Hematopoietic multipotent progenitor cell treated with erythropoietin and hydrocortisone succinate and interleukin-3 and kit ligand, for 6 days (in vitro differentiated cells): ENCODE measurements at regions not wholly inside any gene's neighbourhood (a gene's known extent, or its start where the extent isn't known, plus 50 kb on each side); places are given as distances from the start of the nearest gene placed in this dataset.
"Not testable (repeated sequence)": the region's sequence is repeated elsewhere in the genome, so short reads cannot be mapped to it uniquely, and the experiment has no call there.

Experiments used
- DNase-seq: peaks from one replicate; pipeline ENCODE4 v3.0.0-alpha.2; 2015

DNA sequence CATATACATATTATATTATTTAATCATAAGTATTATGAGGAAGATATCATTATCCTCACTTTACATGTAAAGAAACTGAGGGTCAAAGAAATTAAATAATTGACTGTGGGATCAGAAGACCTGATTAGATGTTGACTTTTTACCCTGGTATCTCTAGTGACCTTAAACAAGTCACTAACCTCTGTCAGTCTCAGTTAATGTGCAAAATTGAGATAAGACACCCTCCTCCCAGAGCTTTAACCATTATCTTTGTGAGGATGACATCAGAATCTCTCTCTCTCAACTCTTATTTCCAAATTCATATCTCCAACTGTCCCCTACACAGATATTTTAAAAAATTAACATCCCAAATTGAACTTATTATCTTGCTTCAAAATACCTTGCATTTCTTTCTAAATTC lies 177.8 kb downstream of the KLHL28 start:
- peak; percentile 69 for DNase-seq

- peak; percentile 31 for DNase-seq
Observed at GRCh38 chr14:44782775-44783238, 178.9 kb downstream of the KLHL28 start.

- no peak for DNase-seq
Observed at GRCh38 chr14:44780989-44781388, 180.8 kb downstream of the KLHL28 start.

GRCh38 chr14:44778604-44779003 lies 183.1 kb downstream of the KLHL28 start:
- no peak for DNase-seq

GRCh38 chr14:44777584-44777983 lies 184.2 kb downstream of the KLHL28 start:
- no peak for DNase-seq

GRCh38 chr14:44775248-44775647 lies 186.5 kb downstream of the KLHL28 start:
- DNase-seq: no peak

DNA sequence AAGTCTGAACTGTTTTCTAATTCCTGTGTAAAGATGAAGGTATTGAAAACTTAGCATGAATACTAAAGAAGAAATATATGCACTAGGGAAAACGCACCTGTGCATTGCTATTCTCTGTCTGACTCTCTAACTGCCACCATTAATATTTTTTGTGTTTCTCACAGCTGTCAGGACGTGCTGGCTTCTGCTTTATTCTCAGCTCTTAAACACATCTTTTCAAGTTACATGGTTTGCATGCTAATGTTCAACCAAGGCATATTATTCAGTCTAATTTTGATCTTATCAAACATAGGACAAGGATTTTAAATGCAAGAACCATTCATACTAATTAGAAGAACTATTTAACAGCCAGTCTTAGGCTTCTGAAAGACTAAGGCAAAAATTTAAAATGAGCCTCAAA lies 187.4 kb downstream of the KLHL28 start:
- no peak for DNase-seq

DNA sequence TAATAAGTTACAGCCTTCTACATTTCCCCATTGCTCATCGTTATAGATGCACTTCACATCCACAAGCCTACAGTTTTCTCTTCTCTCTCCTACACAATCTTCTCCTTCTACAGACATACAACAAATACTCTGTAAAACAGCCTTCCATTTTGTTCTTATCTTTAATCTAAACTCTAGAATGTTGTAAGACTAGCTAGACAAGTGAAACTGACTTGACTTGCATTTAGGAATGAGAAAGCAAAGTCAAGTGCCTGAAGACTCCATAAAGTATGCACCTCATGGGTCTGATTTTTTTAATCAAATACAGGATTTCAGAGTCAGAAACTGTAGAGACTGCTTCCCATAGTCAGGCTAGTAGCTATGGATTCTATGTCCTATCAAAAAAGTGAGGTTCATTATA lies 190.3 kb downstream of the KLHL28 start:
- DNase-seq: no peak

GRCh38 chr14:44770201-44770600 lies 191.5 kb downstream of the KLHL28 start:
- no peak for DNase-seq

GRCh38 chr14:44768935-44769334 lies 192.8 kb downstream of the KLHL28 start:
- DNase-seq: no peak

GRCh38 chr14:44767646-44768173 lies 194.0 kb downstream of the KLHL28 start:
- no peak for DNase-seq

GRCh38 chr14:44766285-44766684 lies 195.5 kb downstream of the KLHL28 start:
- DNase-seq: no peak

DNA sequence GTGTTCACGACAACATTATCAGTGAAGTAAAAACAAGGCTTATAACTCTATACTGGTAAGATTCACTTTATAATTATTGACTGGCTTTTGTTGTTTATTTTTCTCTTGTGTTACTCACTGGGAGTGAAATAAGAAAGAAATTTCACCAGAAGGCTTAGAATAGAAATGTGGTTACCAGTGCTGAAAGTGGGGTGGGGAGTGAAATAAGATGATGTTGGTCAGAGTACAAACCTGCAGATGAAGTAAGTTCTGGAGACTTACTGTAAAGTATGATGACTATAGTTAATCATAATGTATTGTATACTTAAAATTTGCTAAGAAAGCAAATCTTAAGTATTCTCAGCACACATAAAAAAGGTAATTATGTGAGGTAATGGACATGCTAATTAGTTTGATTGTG lies 198.4 kb downstream of the KLHL28 start:
- no peak for DNase-seq

DNA sequence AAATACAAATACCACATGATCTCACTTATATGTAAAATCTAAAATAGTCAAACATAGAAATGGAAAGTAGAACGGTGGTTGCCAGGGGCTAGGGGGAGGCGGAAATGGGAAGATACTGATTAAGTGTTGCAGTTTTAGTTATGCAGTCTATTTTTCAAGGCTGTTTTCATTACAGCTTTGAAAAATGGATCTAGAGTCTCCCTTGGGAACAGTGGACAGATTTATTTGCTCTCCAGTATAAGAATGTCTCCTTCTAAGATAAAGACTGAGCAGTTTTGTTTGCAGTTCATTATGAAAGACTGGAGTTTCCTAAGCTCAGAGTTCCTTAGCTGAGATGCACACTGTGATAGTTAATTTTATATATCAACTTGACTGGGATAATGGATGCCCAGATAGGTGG lies 202.5 kb downstream of the KLHL28 start:
- no peak for DNase-seq

DNA sequence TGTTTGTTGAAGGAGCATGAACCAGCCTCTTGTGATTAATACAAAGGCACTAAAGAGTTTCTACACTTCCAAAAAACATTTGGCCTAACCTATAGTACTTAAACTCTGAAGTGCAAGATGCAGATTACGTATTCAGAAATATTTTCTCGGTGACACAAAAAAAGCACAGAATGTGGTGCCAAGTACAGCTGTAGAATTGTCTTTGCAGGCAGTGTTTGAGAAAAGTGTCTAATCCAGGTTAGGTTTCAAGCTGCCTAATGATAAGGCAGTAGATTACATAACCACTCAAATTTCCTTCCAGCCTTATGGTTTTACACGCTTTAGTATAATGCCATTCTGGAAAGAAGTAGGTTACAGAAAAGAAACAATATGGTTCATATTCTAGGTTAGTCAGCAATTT lies 205.2 kb downstream of the KLHL28 start:
- no peak for DNase-seq

DNA sequence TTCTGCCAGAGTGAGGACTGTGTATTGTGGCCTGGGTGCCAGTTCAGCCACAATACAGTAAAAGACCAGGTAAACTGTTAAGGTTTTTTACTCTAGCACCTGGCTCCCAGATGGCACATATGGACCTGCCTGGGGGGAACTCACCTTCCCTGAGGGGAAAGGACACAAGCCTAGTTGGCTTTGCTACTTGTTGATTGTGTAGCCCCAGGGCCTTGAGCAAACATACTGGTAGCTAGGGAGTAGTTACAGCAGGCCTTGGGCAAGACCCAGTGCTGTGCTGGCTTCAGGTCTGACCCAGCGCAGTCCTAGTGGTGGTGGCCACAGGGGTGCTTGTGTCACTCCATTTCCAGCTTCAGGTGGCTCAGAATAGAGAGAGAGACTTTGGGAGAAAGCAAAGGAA lies 216.4 kb downstream of the KLHL28 start:
- DNase-seq: no peak

DNA sequence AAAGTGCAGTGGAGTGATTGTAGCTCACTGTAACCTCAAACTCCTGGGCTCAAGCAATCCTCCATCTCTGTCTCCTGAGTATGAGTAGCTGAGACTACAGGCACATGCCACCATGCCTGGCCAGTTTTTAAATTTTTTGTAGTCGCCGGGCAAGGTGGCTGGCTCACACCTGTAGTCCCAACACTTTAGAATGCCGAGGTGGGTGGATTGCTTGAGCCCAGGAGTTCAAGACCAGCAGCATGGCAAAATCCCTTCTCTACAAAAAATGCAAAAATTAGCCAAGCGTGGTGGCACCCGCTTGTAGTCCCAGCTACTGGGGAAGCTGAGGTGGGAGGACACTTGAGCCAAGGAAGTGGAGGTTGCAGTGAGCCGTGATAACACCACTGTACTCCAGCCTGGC lies 219.5 kb downstream of the KLHL28 start:
- DNase-seq: no peak

DNA sequence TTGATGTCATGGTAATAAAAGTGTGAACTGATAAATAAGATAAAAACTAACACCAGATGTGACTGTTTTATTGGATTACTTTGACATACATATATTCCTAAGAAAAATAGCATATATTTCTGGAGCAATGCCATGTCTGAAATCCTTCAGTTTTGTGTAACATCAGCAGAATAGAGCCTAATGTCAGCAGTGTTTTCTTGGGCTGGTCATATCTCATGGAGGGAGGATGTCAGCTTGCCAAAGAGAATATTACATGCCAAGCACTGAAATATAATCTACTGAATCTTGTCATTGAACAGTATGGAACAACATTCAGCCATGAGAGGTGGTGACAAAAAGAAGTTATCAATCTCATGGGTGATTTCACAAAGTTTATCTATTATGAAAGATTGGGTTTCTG lies 220.3 kb downstream of the KLHL28 start:
- no peak for DNase-seq

GRCh38 chr14:44736326-44736725 lies 225.4 kb downstream of the KLHL28 start:
- DNase-seq: no peak

- no peak for DNase-seq
Observed at GRCh38 chr14:44732144-44732543, 225.1 kb upstream of the FSCB start.

DNA sequence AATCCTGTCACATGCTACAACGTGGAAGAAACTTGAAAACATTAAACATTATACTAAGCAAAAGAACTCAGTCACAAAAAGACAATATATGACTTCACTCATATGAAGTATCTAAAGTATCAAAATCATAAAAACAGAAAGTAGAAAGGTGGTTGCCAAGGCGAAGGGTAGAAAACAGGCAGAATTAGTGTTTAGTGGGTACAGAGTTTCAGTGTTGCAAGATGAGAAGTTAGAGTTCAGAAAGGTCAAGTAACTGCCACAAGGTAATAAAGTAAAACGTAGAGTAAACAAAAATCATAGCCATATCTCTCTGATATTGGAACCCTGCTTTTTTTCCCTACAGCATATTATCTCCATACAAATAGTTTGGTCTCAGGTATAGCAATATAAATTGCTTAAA lies 223.8 kb upstream of the FSCB start:
- no peak for DNase-seq

- DNase-seq: not testable (repeated sequence)
Observed at GRCh38 chr14:44721395-44721794, 214.3 kb upstream of the FSCB start.

DNA sequence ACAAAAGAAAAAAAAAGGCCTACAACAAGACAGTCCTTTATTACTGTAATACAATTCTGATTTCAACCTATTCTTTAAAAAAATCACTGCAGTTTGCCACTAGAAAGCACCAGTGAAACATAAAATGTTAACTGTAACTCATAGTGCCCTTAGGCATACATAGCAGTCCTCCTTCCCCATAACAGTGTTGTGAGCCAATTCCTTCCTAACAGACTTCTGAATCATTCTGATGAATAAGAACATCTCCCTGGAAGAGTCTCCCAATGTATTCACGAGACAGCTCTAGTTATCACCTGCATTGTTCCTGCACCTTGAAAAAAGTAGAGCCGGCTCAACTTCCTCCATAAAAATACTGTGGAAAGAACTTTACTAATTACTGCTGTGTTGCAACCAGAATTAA lies 213.6 kb upstream of the FSCB start:
- no peak for DNase-seq

GRCh38 chr14:44712024-44712815 lies 205.1 kb upstream of the FSCB start:
- DNase-seq: no peak
